ENCODE measurements at regions not wholly inside any gene's neighbourhood (a gene's known extent, or its start where the extent isn't known, plus 50 kb on each side); places are given as distances from the start of the nearest gene placed in this dataset.
"Not testable (repeated sequence)": the region's sequence is repeated elsewhere in the genome, so short reads cannot be mapped to it uniquely, and the experiment has no call there.

- DNase-seq, result no peak
Observed at GRCh38 chr6:130676077-130676772, 151.0 kb upstream of the SMLR1 start.

- no peak for DNase-seq
Observed at GRCh38 chr6:130676773-130677144, 150.4 kb upstream of the SMLR1 start.

GRCh38 chr6:130677312-130677711 is 149.9 kb upstream of the SMLR1 start:
- no peak for DNase-seq

GRCh38 chr6:130677766-130678165 is 149.4 kb upstream of the SMLR1 start:
- no peak for DNase-seq

- DNase-seq, result no peak
Observed at GRCh38 chr6:130679684-130680083, 147.5 kb upstream of the SMLR1 start.

- DNase-seq, result no peak
Observed at GRCh38 chr6:130680116-130680515, 147.1 kb upstream of the SMLR1 start.

- no peak for DNase-seq
Observed at GRCh38 chr6:130681028-130681427, 146.2 kb upstream of the SMLR1 start.

- DNase-seq, result no peak
Observed at GRCh38 chr6:130682066-130682465, 145.1 kb upstream of the SMLR1 start.

GRCh38 chr6:130683761-130684517 is 143.3 kb upstream of the SMLR1 start:
- no peak for DNase-seq

- no peak for DNase-seq
Observed at GRCh38 chr6:130692659-130693058, 134.5 kb upstream of the SMLR1 start.

- no peak for DNase-seq
Observed at GRCh38 chr6:130693944-130694343, 133.3 kb upstream of the SMLR1 start.

- no peak for DNase-seq
Observed at GRCh38 chr6:130694606-130695005, 132.6 kb upstream of the SMLR1 start.

GRCh38 chr6:130696806-130697205 is 130.4 kb upstream of the SMLR1 start:
- DNase-seq, result no peak

- DNase-seq, result no peak
Observed at GRCh38 chr6:130697271-130697994, 129.8 kb upstream of the SMLR1 start.

- peak; percentile 63 for DNase-seq
Observed at GRCh38 chr6:130697995-130698535, 129.1 kb upstream of the SMLR1 start.

GRCh38 chr6:130699742-130700141 is 127.5 kb upstream of the SMLR1 start:
- DNase-seq, result no peak

GRCh38 chr6:130700397-130700796 is 126.8 kb upstream of the SMLR1 start:
- no peak for DNase-seq

- DNase-seq, result peak; percentile 28
Observed at GRCh38 chr6:130708338-130708737, 118.9 kb upstream of the SMLR1 start.

- not testable (repeated sequence) for DNase-seq
Observed at GRCh38 chr6:130711641-130712040, 115.6 kb upstream of the SMLR1 start.

- DNase-seq, result no peak
Observed at GRCh38 chr6:130713144-130713543, 114.1 kb upstream of the SMLR1 start.

GRCh38 chr6:130715058-130715457 is 112.1 kb upstream of the SMLR1 start:
- DNase-seq, result no peak

GRCh38 chr6:130716466-130716865 is 110.7 kb upstream of the SMLR1 start:
- DNase-seq, result no peak

GRCh38 chr6:130717657-130718056 is 109.5 kb upstream of the SMLR1 start:
- peak; percentile 17 for DNase-seq

Measured in CD4-positive, alpha-beta T cell treated with Interleukin-4 for 4 hours (primary cell).